ENCODE measurements at regions not wholly inside any gene's neighbourhood (a gene's known extent, or its start where the extent isn't known, plus 50 kb on each side); places are given as distances from the start of the nearest gene placed in this dataset.

GRCh38 chr4:11544211-11544610 lies 115.5 kb upstream of the HS3ST1 start:
- TF ChIP-seq CTCF (IDR thresholded peaks at IDR 0.05) (no peak), POLR2A (IDR thresholded peaks at IDR 0.05) (no peak)
